Adrenal gland (tissue), 9 donors: ENCODE measurements at regions not wholly inside any gene's neighbourhood (a gene's known extent, or its start where the extent isn't known, plus 50 kb on each side); places are given as distances from the start of the nearest gene placed in this dataset.

Source experiments
- DNase-seq, 7 donors: peaks; one replicate each; pipeline ENCODE4 v3.0.0-alpha.2; 2019 to 2020
- H3K27ac ChIP-seq, 5 donors: fragments of 200-600 bp; sonication (generic) in 4 of 5; 1 replicate in 3 of 5; 2 replicates in 2 of 5; pipeline versions ENCODE4 v1.5.1 to v1.8.0; 2016 to 2020; ENCODE audit warnings: mild to moderate bottlenecking in 1 of 5
- H3K27me3 ChIP-seq: fragments of 200-600 bp; 2 replicates; pipeline ENCODE4 v1.8.0; 2021
- H3K36me3 ChIP-seq, 2 donors: fragments of 200-600 bp; replicated peaks in 1 of 2; 1 replicate in 1 of 2; 2 replicates in 1 of 2; pipeline versions ENCODE4 v1.5.1 to v1.8.0; 2018 to 2022
- H3K4me1 ChIP-seq, 2 donors: fragments of 200-600 bp; replicated peaks in 1 of 2; 1 replicate in 1 of 2; 2 replicates in 1 of 2; pipeline versions ENCODE4 v1.5.1 to v1.8.0; 2018 to 2021
- H3K4me3 ChIP-seq, 4 donors: fragments of 200-600 bp; sonication (generic) in 3 of 4; one replicate each; pipeline ENCODE4 v1.5.1; 2016 to 2018
- H3K9me3 ChIP-seq, 3 donors: fragments of 200-600 bp; sonication (generic) in 1 of 3; replicated peaks in 1 of 3; 1 replicate in 2 of 3; 2 replicates in 1 of 3; pipeline versions ENCODE4 v1.5.1 to v1.8.0; 2016 to 2021
- CTCF ChIP-seq, 6 experiments: fragments of 450-650 bp in 4 of 6; fragments of 200-600 bp in 2 of 6; sonication (generic) in 1 of 6; IDR thresholded peaks; 1 replicate in 5 of 6; 2 replicates in 1 of 6; pipeline versions ENCODE4 v1.5.1 to v1.8.0; 2016 to 2021; ENCODE audit warnings: antibody characterized with exemption in 6 of 6, mild to moderate bottlenecking in 2 of 6, moderate library complexity in 1 of 6
- POLR2A ChIP-seq, 2 donors: fragments of 450-650 bp; IDR thresholded peaks; one replicate each; pipeline ENCODE4 v1.6.1; 2017; ENCODE audit warnings: antibody characterized with exemption in 2 of 2, mild to moderate bottlenecking in 2 of 2, moderate library complexity in 1 of 2
- WGBS, 4 donors: extraction: QIAGEN DNeasy Blood & Tissue Kit in 2 of 4; methylation state at CpG; one replicate each; pipeline versions ENCODE4 v1.1.5 to v1.1.7; 2013 to 2017; 5-methylcytosine and 5-hydroxymethylcytosine counted together
- intact Hi-C, 2 donors: fragments of 100-400 bp; cut with DNase I; formaldehyde crosslinking; loops; one replicate each; pipeline versions ENCODE4 v1.14.1 to v1.15.0; 2022 to 2023
- donor health status: healthy with polysubstance abuse.
- donor health status: Bipolar disorder and iron deficiency.
- donor health status: DM: yes; HTN: yes; CAD: no.
- donor health status: DM: no; HTN: no; CAD: no.
- donor health status: DM: no; HTN: no; CAD: no.

- H3K9me3 ChIP-seq: no peaks in the 10 kb centered on the region
- H3K4me3 ChIP-seq: no peak overlapping the region
- intact Hi-C loops: no loop called here
- DNase-seq: peak in 1 of 7 donors; percentile 38
- H3K27me3 ChIP-seq: no peaks in the 10 kb centered on the region
- H3K4me1 ChIP-seq: peaks cover 0 to 8% of the 10 kb centered on the region in 2 donors
- TF ChIP-seq POLR2A (IDR thresholded peaks at IDR 0.05) (no peak), CTCF (IDR thresholded peaks at IDR 0.05) (no peak)
- WGBS, 4 donors: 34 to 48% (median 44%) methylated on average over 5 of the region's 5 CpGs
- peak overlapping the region in 3 of 5 donors; percentile 26 to 76 (median 58) for H3K27ac ChIP-seq
- no peaks in the 10 kb centered on the region for H3K36me3 ChIP-seq
Measured at GRCh38 chr21:39105341-39105765, 77.9 kb downstream of the PSMG1 start.

DNA sequence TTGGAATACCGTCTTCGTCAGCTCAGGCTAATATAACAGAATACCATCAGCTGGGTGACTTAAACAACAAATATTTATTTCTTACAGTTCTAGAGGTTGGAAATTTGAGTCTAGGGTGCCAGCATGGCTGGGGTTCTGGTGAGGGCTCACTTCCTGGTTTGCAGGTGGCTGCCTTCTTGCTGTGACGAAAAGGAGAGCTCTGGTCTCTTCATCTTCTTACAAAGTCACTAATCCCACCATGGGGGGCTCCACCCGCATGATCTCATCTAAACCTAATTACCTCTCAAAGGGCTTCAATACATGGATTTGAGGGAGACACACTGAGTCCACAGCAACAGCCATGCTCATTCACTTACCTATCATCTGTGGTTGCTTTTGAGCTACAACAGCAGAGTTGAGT, 78.3 kb downstream of the PSMG1 start:
- H3K27ac ChIP-seq: peak overlapping the region in 3 of 5 donors; percentile 26 to 76 (median 58)
- H3K4me3 ChIP-seq: no peak overlapping the region
- H3K27me3 ChIP-seq: no peaks in the 10 kb centered on the region
- H3K4me1 ChIP-seq: peaks cover 0 to 8% of the 10 kb centered on the region in 2 donors
- WGBS, 4 donors: 70 to 76% (median 75%) methylated on average over 4 of the region's 4 CpGs
- no peak for DNase-seq
- no peak for TF ChIP-seq POLR2A (IDR thresholded peaks at IDR 0.05)
- no peak for TF ChIP-seq CTCF (IDR thresholded peaks at IDR 0.05)
- H3K36me3 ChIP-seq: no peaks in the 10 kb centered on the region
- H3K9me3 ChIP-seq: no peaks in the 10 kb centered on the region
- intact Hi-C loops: no loop called here

DNA sequence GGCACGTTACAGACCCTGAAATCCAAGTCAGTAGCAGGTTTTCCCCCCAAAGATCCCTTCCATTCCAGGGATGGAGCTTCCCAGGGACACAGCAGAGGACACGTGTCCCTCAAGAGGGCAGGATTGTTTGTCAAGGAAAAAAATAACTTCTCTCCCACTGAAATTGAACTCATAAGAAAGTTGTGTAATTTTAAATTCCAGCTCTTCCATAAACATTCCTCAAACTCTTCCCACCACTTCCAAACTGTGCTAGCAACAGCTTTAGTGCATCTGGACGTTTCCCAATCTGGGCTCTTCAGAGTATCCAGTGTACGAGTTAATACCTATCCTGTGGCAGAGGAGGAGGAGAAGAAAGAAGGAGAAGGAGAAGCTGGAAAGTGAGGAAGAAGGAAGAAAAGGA, 79.6 kb downstream of the PSMG1 start:
- 49 to 68% (median 55%) methylated on average over 4 of the region's 4 CpGs for WGBS, 4 donors
- TF ChIP-seq POLR2A (IDR thresholded peaks at IDR 0.05) (no peak), CTCF (IDR thresholded peaks at IDR 0.05) (no peak)
- H3K4me3 ChIP-seq: no peak overlapping the region
- no peaks in the 10 kb centered on the region for H3K27me3 ChIP-seq
- H3K36me3 ChIP-seq: no peaks in the 10 kb centered on the region
- intact Hi-C loops: no loop called here
- H3K27ac ChIP-seq: peak overlapping the region in 4 of 5 donors; percentile 19 to 77 (median 30)
- DNase-seq: peak in 1 of 7 donors; percentile 46
- peaks cover 0 to 9% of the 10 kb centered on the region in 2 donors for H3K4me1 ChIP-seq
- H3K9me3 ChIP-seq: no peaks in the 10 kb centered on the region

GRCh38 chr21:39099859-39100258, 83.4 kb downstream of the PSMG1 start:
- Histone ChIP-seq H3K9me3 (no peaks in the 10 kb centered on the region), H3K4me1 (peaks cover 5 to 40% of the 10 kb centered on the region in 2 donors), H3K27me3 (no peaks in the 10 kb centered on the region), H3K36me3 (no peaks in the 10 kb centered on the region), H3K27ac (peak overlapping the region in 2 of 5 donors; percentile 10 to 26), H3K4me3 (no peak overlapping the region)
- intact Hi-C loops: no loop called here
- 94 to 100% (median 98%) methylated on average over 4 of the region's 4 CpGs for WGBS, 4 donors
- no peak for DNase-seq
- TF ChIP-seq CTCF (IDR thresholded peaks at IDR 0.05): no peak
- TF ChIP-seq POLR2A (IDR thresholded peaks at IDR 0.05): no peak
